Activated CD4-positive, alpha-beta T cell treated with anti-CD3 and anti-CD28 coated beads for 48 hours (primary cell): ENCODE measurements at regions not wholly inside any gene's neighbourhood (a gene's known extent, or its start where the extent isn't known, plus 50 kb on each side); places are given as distances from the start of the nearest gene placed in this dataset.

Experiments used
- DNase-seq: peaks from one replicate; pipeline ENCODE4 v3.0.0-alpha.2; 2020

DNA sequence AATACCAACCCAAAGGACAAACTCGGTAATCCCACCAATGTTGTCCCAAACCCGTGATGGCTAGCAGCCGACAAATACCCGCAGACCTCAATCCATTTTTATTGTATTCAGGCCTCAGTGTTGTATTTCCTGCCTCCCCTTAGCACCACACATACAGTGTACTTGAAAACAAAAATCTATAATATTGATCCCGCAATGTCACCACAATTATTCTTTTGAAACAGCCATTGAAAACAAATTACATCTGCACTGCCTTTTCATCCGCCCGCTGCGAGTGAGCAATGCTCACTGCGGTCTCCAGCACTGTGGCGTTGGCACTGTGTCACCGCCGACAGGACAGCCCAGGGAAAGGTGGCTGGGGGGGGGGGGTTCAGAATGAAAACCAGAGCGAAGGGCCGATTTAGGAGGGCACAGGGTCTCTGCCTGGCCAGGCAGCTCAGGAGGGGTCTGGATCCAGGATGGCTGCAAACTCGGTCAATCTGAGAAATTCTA is 385.8 kb upstream of the ZNF507 start:
- DNase-seq = no peak

DNA sequence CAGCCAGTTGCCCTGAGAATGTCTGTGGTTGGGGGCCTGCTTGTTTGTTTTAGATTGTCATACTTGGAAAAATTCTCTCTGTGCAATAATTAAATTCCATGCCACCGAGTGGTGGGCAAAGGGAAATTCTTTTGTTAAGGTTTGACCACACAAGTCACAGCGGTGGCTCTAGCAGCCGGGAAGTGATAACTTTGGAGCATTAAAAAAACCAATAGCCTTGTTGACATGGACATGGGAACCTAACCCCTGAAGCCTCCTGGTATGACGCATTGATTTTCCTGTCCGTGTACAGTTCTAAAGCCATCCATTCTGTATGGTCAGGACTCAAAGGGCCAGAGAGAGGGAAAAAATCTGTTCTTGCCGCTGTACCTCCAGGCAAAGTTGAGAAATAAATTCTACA is 384.9 kb upstream of the ZNF507 start:
- DNase-seq = no peak

- no peak for DNase-seq
These were observed 384.2 kb upstream of the ZNF507 start for GRCh38 chr19:31961191-31961590.

DNA sequence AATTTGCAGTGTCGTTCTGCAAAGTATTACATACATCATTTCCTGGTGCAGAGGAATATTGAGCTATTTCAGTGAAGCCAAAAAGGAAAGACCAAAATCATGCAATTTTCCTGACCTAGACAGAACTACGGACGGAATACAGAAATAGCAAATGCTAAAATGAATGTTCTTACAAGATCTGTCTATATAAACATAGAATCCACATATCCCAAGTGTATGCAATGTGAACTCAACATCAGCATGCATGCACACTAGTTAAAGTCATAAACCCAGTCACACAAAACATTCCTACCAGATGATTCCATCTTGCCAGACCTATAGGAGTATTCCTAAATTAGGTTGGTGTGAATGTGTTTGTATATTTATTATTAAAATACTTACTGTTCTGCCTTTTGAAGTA is 383.7 kb upstream of the ZNF507 start:
- DNase-seq = no peak

DNA sequence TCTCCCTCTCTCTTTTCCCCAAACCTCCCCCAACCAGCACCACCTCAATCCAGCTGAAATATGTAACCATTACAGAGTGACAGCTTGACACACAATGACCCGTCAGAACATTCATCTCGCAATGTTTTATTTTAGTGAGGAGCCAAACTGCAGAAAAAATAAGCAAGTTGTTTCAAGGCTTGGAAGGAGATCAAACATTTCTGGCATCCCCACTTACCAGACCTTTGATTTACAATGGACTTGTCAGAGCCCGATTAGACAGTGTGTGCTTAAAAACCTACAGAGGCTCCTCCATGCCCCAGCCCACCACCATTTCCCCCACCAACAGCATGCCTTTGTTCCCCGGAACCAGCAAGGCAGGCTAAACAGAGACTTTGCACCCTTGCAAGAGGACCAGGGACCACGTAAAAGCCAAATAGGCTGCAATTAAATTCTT is 382.8 kb upstream of the ZNF507 start:
- no peak for DNase-seq

GRCh38 chr19:31963746-31964145 is 381.7 kb upstream of the ZNF507 start:
- no peak for DNase-seq

DNA sequence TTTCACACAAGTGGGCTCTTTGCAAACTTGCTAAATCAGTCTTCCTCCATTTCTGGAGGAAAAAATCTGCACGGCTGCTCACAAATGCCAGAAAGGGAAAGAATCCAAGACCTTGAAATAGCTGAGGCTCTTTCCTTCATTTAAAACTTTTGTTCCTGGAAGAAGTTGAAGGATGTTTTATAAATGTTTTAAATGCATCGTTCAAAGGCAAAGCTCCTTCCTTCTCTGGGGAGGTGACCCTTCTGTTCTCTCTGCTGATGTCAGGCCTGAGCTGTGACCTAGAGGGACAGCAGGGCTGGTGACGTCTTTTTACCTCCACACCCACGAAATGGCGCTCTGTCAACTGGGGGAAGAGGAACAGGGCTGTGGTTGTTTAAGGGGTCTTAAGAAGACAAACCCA is 376.4 kb upstream of the ZNF507 start:
- DNase-seq = no peak

DNA sequence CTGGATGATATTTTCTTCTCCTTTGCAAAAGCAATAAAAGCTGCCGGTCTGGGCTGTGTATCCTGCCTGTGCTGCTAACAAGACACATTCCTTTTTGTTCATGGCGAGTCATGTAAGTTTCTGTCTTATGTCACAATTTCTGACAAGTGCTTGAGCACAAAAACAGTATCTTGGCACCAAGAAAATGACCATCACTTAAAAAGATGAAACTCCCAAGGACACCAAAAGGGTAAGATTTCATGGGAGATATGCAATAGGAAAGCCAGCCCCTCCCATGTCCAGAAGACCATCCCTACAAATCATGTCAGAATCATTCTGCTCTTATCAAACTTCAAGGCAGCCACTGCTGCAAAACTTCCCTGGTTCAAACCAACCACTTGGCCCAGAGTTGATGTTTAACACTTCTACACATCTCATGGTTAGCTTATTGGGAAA is 375.4 kb upstream of the ZNF507 start:
- no peak for DNase-seq

- no peak for DNase-seq
These were observed 371.1 kb upstream of the ZNF507 start for GRCh38 chr19:31974290-31974689.

- DNase-seq = no peak
These were observed 370.5 kb upstream of the ZNF507 start for GRCh38 chr19:31974941-31975340.

DNA sequence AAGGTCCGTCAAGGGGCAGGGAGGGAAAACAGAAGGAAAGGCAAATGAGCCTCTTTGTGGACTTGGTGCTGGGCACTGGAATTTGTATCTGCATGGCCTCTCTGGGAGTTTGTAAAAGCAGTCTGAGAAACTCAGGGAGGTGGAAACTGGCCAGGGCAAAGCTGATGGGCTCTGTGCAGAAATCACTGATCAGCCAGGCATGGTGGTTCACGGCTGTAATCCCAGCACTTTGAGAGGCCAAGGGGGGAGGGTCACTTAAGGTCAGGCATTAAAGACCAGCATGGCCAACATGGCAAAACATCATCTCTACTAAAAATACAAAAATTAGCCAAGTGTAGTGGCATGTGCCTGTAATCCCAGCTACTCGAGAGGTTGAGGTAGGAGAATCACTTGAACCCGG is 369.9 kb upstream of the ZNF507 start:
- no peak for DNase-seq

- DNase-seq = no peak
These were observed 368.5 kb upstream of the ZNF507 start for GRCh38 chr19:31976775-31977536.

GRCh38 chr19:31979362-31979761 is 366.0 kb upstream of the ZNF507 start:
- DNase-seq = no peak

DNA sequence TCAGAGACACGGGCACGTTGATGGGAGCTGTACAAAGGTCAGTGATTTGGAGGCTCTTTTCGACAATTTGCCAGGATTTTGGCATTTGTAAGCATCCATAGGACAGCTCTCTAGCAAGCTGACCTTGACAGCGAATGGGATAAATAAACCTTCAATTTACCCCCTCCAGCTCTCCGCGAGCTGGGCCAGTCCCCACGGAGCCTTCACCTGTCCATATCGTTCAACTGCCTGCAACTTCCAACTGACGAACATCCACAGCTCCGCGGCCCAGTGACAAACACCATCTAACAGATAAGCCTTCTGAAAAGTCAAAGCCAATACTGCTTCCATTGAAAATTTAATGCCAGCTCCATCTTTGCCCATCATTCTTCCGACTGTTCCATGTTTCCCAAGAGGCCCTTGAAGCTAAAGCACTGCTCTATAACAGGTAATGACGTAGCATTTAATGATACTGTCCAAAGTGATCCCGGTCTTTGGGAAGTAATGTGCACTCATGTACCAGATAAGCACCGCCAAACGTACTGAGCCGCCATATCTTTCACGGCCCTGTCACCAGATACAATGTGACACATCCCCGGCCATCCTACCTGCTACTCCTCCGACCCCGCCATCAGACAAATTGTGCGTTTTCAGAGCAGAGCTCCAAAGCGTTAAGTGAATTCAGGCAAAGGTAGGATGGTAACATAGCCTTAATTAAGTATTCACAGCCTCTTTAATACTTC is 365.3 kb upstream of the ZNF507 start:
- no peak for DNase-seq

- DNase-seq = no peak
These were observed 364.6 kb upstream of the ZNF507 start for GRCh38 chr19:31980796-31981195.

DNA sequence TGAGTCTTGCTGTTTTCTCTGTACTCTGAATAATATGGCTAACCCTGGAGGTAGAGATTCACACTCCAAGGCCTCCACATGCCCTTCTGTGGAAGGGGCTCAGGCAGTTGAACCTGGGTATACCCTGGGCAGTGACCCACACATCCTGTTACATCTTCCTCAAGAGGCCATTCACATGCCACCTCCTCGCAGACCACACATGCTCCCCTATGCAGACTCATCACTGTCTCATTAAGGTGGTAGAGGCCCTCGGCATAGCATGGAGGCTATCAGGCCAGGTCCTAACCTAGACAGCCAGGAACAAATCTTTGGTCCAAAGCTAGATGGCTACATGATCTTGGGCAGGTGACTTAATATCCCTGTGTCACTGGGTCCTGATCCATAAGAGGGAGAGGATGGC is 363.9 kb upstream of the ZNF507 start:
- no peak for DNase-seq

- no peak for DNase-seq
These were observed 361.8 kb upstream of the ZNF507 start for GRCh38 chr19:31983647-31984046.

- DNase-seq = no peak
These were observed 360.3 kb upstream of the ZNF507 start for GRCh38 chr19:31985001-31985605.

DNA sequence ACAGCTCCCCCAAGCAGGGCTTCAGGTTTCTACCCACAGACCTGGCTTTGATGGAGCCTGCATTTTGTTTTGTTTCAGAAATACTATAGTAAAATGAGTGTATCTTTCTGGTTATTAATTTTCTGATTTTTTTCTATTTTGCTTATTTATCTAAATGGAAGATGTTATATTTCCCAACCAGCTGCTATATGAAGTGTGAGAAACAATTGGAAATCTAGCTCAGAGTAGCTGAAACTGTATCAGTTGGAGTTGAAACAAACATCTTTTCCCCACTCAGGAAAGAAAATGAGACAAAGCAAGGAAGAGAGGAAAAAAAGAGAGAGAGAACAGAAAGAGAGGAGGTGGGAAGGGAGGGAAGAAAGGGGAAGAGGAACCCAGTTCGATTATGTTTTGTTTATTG is 358.5 kb upstream of the ZNF507 start:
- no peak for DNase-seq

- no peak for DNase-seq
These were observed 357.2 kb upstream of the ZNF507 start for GRCh38 chr19:31988256-31988655.

DNA sequence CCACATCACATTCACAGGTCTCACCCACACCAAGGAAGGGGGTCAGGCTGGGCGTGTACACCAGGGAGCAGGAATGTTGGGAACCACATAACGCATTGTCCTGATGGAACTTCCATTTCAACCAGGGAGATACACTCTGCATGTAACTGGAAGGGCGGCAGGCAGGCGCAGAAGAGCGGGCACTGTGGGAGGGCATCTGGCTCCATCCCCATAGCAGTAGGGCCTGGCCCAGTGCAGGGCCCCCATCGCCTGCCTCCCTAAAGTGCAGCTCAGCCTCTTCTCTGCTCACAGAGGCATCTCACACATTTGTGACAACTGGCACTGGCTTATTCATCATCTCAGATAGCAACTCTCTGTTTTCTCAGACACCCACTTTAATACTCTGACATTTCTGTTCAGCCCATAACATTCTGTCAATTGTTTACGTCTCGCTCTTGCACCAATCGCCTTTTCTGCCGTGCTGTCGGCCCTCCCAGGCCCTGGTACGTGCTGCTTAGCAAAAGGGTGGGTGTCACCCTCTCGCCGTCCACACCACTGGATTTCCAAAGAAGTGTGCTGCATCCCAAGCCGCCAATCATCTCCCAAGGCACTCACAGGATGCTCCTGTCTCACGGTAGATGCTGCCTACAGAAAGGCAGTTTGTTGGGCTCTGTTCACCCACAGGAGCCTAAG is 353.3 kb upstream of the ZNF507 start:
- no peak for DNase-seq

DNA sequence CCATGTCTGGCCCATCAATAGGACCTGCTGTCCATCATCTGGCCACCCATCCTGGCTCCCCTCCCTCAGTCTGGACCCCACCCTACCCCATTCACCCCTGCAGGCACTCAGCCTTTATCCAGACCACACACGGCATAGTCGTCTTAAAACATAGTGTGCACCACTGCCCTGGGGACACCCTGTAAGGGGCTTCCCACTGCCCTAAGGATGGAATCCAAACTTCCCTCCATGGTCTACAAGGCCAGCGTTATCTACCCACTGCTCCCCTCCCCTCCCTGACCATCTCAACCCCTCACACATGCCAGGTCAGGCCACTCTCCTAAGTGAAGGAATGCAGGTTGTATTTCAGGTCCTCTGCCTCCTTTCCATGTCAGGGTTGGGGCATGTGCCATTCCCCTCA is 352.7 kb upstream of the ZNF507 start:
- no peak for DNase-seq

DNA sequence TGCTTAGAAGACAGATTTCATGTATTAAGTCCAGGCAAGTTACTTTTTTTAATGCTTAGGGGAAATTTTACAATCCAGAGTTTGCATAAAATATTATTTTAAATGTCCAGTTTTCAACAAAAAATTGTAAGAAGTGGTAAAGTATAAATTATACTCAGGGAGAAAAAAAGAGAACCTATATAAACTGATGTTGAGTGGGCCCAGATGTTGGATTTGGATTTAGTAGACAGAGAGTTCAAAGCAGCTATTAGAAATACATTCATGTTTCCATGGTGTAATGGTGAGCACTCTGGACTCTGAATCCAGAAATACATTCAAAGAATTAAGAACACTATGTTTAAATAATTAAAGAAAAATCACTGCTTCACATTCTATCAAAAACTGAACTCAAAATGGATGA is 349.9 kb upstream of the ZNF507 start:
- no peak for DNase-seq
